ENCODE measurements at regions not wholly inside any gene's neighbourhood (a gene's known extent, or its start where the extent isn't known, plus 50 kb on each side); places are given as distances from the start of the nearest gene placed in this dataset.

DNA sequence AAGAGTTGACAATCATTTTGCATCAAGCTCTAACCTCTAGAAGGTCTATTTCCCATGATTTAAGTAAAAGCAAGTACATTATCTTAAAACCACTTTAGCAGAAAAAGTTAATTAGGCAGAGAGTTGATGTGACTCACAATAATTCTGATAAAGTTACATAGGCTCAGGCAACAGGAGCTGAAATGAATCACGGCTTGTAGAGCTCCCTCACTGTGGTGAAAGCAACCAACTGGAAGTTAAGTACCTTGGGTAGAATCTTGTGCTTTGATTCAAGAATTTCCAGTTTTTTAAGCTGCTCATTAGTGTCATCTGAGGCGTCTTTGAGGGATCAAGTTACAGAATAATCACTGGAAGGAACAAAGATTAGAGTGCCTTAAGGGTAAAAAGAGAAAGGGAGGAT, 68.9 kb upstream of the NFE2L3 start:
- H3K27ac ChIP-seq = no peak overlapping the region
- H3K4me2 ChIP-seq = no peak overlapping the region
- TF ChIP-seq ZNF302 (CRISPR knock-in tag; IDR thresholded peaks at IDR 0.05) = no peak
- no peak for TF ChIP-seq FOSB (CRISPR knock-in tag; IDR thresholded peaks at IDR 0.05)
- no peak for TF ChIP-seq PHF8 (IDR thresholded peaks at IDR 0.05; ENCODE audit: borderline replicate concordance, low read depth)
- TF ChIP-seq CEBPB (IDR thresholded peaks at IDR 0.05) = no peak
- no peak for TF ChIP-seq MAFK (IDR thresholded peaks at IDR 0.05; ENCODE audit: partially characterized antibody)
- TF ChIP-seq, protein P1, sequence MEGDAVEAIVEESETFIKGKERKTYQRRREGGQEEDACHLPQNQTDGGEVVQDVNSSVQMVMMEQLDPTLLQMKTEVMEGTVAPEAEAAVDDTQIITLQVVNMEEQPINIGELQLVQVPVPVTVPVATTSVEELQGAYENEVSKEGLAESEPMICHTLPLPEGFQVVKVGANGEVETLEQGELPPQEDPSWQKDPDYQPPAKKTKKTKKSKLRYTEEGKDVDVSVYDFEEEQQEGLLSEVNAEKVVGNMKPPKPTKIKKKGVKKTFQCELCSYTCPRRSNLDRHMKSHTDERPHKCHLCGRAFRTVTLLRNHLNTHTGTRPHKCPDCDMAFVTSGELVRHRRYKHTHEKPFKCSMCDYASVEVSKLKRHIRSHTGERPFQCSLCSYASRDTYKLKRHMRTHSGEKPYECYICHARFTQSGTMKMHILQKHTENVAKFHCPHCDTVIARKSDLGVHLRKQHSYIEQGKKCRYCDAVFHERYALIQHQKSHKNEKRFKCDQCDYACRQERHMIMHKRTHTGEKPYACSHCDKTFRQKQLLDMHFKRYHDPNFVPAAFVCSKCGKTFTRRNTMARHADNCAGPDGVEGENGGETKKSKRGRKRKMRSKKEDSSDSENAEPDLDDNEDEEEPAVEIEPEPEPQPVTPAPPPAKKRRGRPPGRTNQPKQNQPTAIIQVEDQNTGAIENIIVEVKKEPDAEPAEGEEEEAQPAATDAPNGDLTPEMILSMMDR (IDR thresholded peaks at IDR 0.05) = no peak
- no peak for TF ChIP-seq NPAS2 (CRISPR knock-in tag; IDR thresholded peaks at IDR 0.05; ENCODE audit: borderline replicate concordance)
- no peak for TF ChIP-seq POLR2AphosphoS2 (conservative IDR thresholded peaks at IDR 0.05; ENCODE audit: low read length)
- TF ChIP-seq HOXB5 (CRISPR knock-in tag; IDR thresholded peaks at IDR 0.05) = no peak
- 24% methylated on average over 2 of the region's 2 CpGs for WGBS (ENCODE audit: missing lambda C conversion rate)
- peaks cover 6% of the 10 kb centered on the region; the same call in 1 of the 3 replicates for H3K4me1 ChIP-seq
- no peak overlapping the region for H3K4me3 ChIP-seq
- ChIA-PET POLR2A (interaction anchor here (1.5 kb wide), 1 partner anchor 117 kb away, joined by 6 read pairs; no protein-coding TSS in a partner anchor), CTCF (interaction anchor here (0.9 to 3.0 kb wide), 13 partner anchors 8 to 1078 kb away, joined by 3 to 19 read pairs (median 4); no protein-coding TSS in a partner anchor)
- FAIRE-seq = peak; percentile 7
- no peak for DNase-seq (ENCODE audit: low read depth in 1 of 2, low spot score in 1 of 2)
- H3K9me3 ChIP-seq = no peaks in the 10 kb centered on the region
- ATAC-seq = no peak

DNA sequence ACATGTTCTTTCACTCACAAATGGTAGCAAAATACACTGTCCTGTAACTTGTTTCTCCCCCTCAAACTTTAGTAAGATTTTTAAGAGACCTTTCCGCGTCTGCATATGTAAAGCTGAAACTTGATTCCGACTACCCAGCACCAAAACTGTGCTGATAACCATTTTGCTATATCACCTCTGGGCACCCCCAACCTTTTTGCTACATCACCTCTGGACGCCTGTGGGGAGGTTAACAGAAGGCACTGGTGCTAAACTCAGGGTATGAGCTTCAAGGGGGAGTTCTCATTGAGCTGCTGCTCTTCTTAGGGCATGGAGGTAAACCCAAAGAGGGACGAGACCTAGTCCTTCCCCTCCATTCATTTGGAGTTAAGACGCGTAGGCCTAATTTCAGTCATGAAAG, 67.6 kb upstream of the NFE2L3 start:
- CTCF ChIA-PET = interaction anchor here (1.2 to 3.0 kb wide), 4 partner anchors 10 to 581 kb away, joined by 3 to 19 read pairs (median 5); no protein-coding TSS in a partner anchor
- no peaks in the 10 kb centered on the region for H3K4me1 ChIP-seq
- H3K9me3 ChIP-seq = no peaks in the 10 kb centered on the region
- WGBS (ENCODE audit: missing lambda C conversion rate) = 80% methylated on average over 7 of the region's 7 CpGs
- no peak overlapping the region for H3K4me2 ChIP-seq
- TF ChIP-seq NPAS2 (CRISPR knock-in tag; IDR thresholded peaks at IDR 0.05; ENCODE audit: borderline replicate concordance) (no peak), HOXB13 (CRISPR knock-in tag; IDR thresholded peaks at IDR 0.05; ENCODE audit: low read depth) (no peak), EHMT2 (IDR thresholded peaks at IDR 0.05; ENCODE audit: low read depth) (no peak), ZNF302 (CRISPR knock-in tag; IDR thresholded peaks at IDR 0.05) (no peak), CHD2 (IDR thresholded peaks at IDR 0.05; ENCODE audit: low read length, partially characterized antibody) (no peak), NFE2L2 (conservative IDR thresholded peaks at IDR 0.05; ENCODE audit: low read length) (no peak), ZFP36 (IDR thresholded peaks at IDR 0.05; ENCODE audit: borderline replicate concordance, partially characterized antibody) (no peak), NR3C1 (IDR thresholded peaks at IDR 0.05) (no peak), ZC3H11A (IDR thresholded peaks at IDR 0.05) (no peak), ZSCAN20 (CRISPR knock-in tag; IDR thresholded peaks at IDR 0.05) (no peak), EP300 (IDR thresholded peaks at IDR 0.05) (no peak)
- TF ChIP-seq, protein P2, sequence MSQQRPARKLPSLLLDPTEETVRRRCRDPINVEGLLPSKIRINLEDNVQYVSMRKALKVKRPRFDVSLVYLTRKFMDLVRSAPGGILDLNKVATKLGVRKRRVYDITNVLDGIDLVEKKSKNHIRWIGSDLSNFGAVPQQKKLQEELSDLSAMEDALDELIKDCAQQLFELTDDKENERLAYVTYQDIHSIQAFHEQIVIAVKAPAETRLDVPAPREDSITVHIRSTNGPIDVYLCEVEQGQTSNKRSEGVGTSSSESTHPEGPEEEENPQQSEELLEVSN (IDR thresholded peaks at IDR 0.05; ENCODE audit: borderline replicate concordance, low read depth) = no peak
- TF ChIP-seq, protein P3, sequence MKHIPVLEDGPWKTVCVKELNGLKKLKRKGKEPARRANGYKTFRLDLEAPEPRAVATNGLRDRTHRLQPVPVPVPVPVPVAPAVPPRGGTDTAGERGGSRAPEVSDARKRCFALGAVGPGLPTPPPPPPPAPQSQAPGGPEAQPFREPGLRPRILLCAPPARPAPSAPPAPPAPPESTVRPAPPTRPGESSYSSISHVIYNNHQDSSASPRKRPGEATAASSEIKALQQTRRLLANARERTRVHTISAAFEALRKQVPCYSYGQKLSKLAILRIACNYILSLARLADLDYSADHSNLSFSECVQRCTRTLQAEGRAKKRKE (CRISPR knock-in tag; IDR thresholded peaks at IDR 0.05; ENCODE audit: low read depth) = no peak
- TF ChIP-seq, protein P1 (IDR thresholded peaks at IDR 0.05) = no peak
- no peak for ATAC-seq
- POLR2A ChIA-PET = no interaction called here
- no peak for DNase-seq (ENCODE audit: low read depth in 1 of 2, low spot score in 1 of 2)
- FAIRE-seq = no peak
- no peak overlapping the region for H3K4me3 ChIP-seq
- H3K27ac ChIP-seq = no peak overlapping the region

Measured in A549 (cell line).